ENCODE measurements at regions not wholly inside any gene's neighbourhood (a gene's known extent, or its start where the extent isn't known, plus 50 kb on each side); places are given as distances from the start of the nearest gene placed in this dataset.
"Not testable (repeated sequence)": the region's sequence is repeated elsewhere in the genome, so short reads cannot be mapped to it uniquely, and the experiment has no call there.

DNA sequence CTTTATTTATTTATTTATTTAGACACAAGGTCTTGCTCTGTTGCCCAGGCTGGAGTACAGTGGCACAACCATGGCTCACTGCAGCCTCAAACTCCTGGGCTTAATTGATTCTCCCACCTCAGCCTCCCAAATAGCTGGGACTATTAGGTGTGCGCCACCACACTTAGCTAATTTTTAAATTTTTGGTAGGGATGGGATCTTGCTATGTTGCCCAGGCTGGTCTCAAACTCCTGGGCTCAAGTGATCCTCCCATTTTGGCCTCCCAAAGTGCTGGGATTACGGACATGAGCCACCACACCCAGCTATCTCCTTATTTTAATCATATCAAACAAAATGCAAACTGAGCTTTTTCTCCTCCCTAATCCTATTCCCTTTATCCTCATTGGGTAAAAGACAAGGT is 113.0 kb upstream of the FOXN2 start:
- not testable (repeated sequence) for H3K36me3 ChIP-seq (ENCODE audit: insufficient read depth); H3K27me3 ChIP-seq (ENCODE audit: insufficient read depth); ATAC-seq; DNase-seq (ENCODE audit: low spot score); H3K27ac Mint-ChIP-seq; H3K9me2 ChIP-seq (ENCODE audit: insufficient read depth); H3K4me3 Mint-ChIP-seq; H3K9me3 Mint-ChIP-seq; H3K27me3 Mint-ChIP-seq (ENCODE audit: insufficient read depth, low read depth, poor library complexity); H3K36me3 Mint-ChIP-seq (ENCODE audit: low read depth); H3K4me3 ChIP-seq; H3K27ac ChIP-seq (ENCODE audit: low read depth); H4K20me1 ChIP-seq (replicated peaks; ENCODE audit: insufficient read depth); H3K79me2 ChIP-seq (replicated peaks; ENCODE audit: insufficient read depth); H3F3A ChIP-seq (replicated peaks; ENCODE audit: low read depth); H2AFZ ChIP-seq; H3K4me2 ChIP-seq
- peaks cover 38% of the 10 kb centered on the region for H3K4me1 Mint-ChIP-seq
- peaks cover 52% of the 10 kb centered on the region for H3K4me1 ChIP-seq (ENCODE audit: insufficient read depth)

DNA sequence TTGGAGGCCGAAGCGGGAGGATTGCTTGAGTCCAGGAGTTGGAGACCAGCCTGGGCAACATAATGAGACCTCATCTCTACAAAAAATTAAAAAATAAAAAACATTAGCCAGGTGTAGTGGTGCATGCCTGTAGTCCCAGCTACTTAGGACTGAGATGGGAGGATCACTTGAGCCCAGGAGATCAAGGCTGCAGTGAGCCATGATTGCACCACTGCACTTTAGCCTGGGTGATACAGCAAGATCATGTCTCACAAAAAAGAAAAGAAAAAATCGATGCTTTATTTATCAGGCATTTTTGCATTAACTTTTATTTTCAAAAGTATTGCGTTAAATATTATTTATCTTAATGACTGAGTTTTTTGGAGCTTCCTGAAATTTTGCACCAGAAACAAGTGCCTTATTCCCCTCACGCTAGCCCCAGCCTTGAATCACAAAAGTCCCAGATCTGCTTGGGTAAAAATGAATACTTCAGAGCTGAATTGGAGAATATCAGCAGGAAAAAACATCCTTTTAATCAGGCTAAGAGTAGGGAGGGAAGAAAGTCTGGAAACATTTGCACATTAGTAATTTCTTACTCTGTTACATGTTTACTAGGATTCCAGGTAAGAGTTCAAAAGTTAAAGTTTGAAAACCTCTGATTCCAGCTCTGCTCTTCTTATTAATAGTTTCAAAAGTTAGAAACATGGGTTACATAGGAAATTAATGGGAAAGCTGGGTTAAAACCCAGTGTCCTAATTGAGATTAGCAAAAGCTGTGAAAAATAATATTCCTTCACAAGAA is 111.4 kb upstream of the FOXN2 start:
- H3K27ac Mint-ChIP-seq: no peak overlapping the region
- ATAC-seq (no peak), DNase-seq (ENCODE audit: low spot score) (no peak)
- H3K27ac ChIP-seq (ENCODE audit: low read depth): no peak overlapping the region
- H3K4me3 Mint-ChIP-seq: no peak overlapping the region
- H3K36me3 ChIP-seq (ENCODE audit: insufficient read depth): no peaks in the 10 kb centered on the region
- no peaks in the 10 kb centered on the region; the same call in 2 of the 3 replicates for H3K36me3 Mint-ChIP-seq (ENCODE audit: low read depth)
- no peaks in the 10 kb centered on the region for H3F3A ChIP-seq (replicated peaks; ENCODE audit: low read depth)
- no peaks in the 10 kb centered on the region for H4K20me1 ChIP-seq (replicated peaks; ENCODE audit: insufficient read depth)
- no peak overlapping the region for H3K4me3 ChIP-seq
- H3K9me3 Mint-ChIP-seq: peaks cover 2% of the 10 kb centered on the region; the same call in 1 of the 3 replicates
- H3K4me1 Mint-ChIP-seq: peaks cover 48% of the 10 kb centered on the region
- peaks cover 4% of the 10 kb centered on the region for H3K27me3 Mint-ChIP-seq (ENCODE audit: insufficient read depth, low read depth, poor library complexity)
- no peaks in the 10 kb centered on the region for H3K79me2 ChIP-seq (replicated peaks; ENCODE audit: insufficient read depth)
- H3K4me2 ChIP-seq: no peak overlapping the region
- H3K27me3 ChIP-seq (ENCODE audit: insufficient read depth): no peaks in the 10 kb centered on the region
- H3K9me2 ChIP-seq (ENCODE audit: insufficient read depth): 0 out of 2 replicates have a peak, but pooled peaks cover 8% of the 10 kb centered on the region
- peak overlapping the region; percentile 15; the same call in 1 of the 2 replicates for H2AFZ ChIP-seq
- peaks cover 57% of the 10 kb centered on the region for H3K4me1 ChIP-seq (ENCODE audit: insufficient read depth)
- TF ChIP-seq ZNF331 (CRISPR knock-in tag; IDR thresholded peaks at IDR 0.05; ENCODE audit: low read depth) (no peak), STAT1 (IDR thresholded peaks at IDR 0.05; ENCODE audit: unreplicated experiment) (no peak), JUNB (IDR thresholded peaks at IDR 0.05; ENCODE audit: unreplicated experiment) (no peak), ETS1 (IDR thresholded peaks at IDR 0.05) (no peak), ZNF114 (CRISPR knock-in tag; IDR thresholded peaks at IDR 0.05) (no peak), POLR2AphosphoS5 (IDR thresholded peaks at IDR 0.05; ENCODE audit: low read depth) (no peak), CREB1 (CRISPR knock-in tag; IDR thresholded peaks at IDR 0.05; ENCODE audit: low read depth) (no peak), EZH2 (IDR thresholded peaks at IDR 0.05; ENCODE audit: low read depth, unreplicated experiment) (no peak), NANOG (IDR thresholded peaks at IDR 0.05; ENCODE audit: borderline replicate concordance) (no peak), EZH2phosphoT487 (IDR thresholded peaks at IDR 0.05; ENCODE audit: unreplicated experiment) (no peak)
- TF ChIP-seq, protein P1, sequence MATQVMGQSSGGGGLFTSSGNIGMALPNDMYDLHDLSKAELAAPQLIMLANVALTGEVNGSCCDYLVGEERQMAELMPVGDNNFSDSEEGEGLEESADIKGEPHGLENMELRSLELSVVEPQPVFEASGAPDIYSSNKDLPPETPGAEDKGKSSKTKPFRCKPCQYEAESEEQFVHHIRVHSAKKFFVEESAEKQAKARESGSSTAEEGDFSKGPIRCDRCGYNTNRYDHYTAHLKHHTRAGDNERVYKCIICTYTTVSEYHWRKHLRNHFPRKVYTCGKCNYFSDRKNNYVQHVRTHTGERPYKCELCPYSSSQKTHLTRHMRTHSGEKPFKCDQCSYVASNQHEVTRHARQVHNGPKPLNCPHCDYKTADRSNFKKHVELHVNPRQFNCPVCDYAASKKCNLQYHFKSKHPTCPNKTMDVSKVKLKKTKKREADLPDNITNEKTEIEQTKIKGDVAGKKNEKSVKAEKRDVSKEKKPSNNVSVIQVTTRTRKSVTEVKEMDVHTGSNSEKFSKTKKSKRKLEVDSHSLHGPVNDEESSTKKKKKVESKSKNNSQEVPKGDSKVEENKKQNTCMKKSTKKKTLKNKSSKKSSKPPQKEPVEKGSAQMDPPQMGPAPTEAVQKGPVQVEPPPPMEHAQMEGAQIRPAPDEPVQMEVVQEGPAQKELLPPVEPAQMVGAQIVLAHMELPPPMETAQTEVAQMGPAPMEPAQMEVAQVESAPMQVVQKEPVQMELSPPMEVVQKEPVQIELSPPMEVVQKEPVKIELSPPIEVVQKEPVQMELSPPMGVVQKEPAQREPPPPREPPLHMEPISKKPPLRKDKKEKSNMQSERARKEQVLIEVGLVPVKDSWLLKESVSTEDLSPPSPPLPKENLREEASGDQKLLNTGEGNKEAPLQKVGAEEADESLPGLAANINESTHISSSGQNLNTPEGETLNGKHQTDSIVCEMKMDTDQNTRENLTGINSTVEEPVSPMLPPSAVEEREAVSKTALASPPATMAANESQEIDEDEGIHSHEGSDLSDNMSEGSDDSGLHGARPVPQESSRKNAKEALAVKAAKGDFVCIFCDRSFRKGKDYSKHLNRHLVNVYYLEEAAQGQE (IDR thresholded peaks at IDR 0.05; ENCODE audit: unreplicated experiment): no peak
- TF ChIP-seq, protein P2, sequence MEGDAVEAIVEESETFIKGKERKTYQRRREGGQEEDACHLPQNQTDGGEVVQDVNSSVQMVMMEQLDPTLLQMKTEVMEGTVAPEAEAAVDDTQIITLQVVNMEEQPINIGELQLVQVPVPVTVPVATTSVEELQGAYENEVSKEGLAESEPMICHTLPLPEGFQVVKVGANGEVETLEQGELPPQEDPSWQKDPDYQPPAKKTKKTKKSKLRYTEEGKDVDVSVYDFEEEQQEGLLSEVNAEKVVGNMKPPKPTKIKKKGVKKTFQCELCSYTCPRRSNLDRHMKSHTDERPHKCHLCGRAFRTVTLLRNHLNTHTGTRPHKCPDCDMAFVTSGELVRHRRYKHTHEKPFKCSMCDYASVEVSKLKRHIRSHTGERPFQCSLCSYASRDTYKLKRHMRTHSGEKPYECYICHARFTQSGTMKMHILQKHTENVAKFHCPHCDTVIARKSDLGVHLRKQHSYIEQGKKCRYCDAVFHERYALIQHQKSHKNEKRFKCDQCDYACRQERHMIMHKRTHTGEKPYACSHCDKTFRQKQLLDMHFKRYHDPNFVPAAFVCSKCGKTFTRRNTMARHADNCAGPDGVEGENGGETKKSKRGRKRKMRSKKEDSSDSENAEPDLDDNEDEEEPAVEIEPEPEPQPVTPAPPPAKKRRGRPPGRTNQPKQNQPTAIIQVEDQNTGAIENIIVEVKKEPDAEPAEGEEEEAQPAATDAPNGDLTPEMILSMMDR (conservative IDR thresholded peaks at IDR 0.05; ENCODE audit: low read depth in 2 of 2): no peak

All from GM23338 (cell line).